SK-N-SH (cell line): ENCODE measurements at regions not wholly inside any gene's neighbourhood (a gene's known extent, or its start where the extent isn't known, plus 50 kb on each side); places are given as distances from the start of the nearest gene placed in this dataset.

ENCODE experiments used
- CTCF ChIA-PET: fragments of 300-600, 350-600 bp; formaldehyde crosslinking; extraction: SDS; loops from one replicate; lab custom pipeline; 2021; lab: Yijun Ruan, JAX
- POLR2A ChIA-PET: fragments of 350-600 bp; sonication (Branson Sonifier 250); formaldehyde crosslinking; extraction: SDS; loops from one replicate; lab custom pipeline; 2020; ENCODE audit warnings: antibody characterized with exemption, inconsistent platforms; lab: Yijun Ruan, JAX
- DNase-seq: peaks from one replicate; pipeline ENCODE4 v3.0.0; 2012
- H2AFZ ChIP-seq: fragments of 200-600 bp; sonication (generic); 2 replicates; pipeline ENCODE4 v1.8.1; 2016; ENCODE audit warnings: antibody characterized with exemption, mild to moderate bottlenecking, low read depth
- H3F3A ChIP-seq: fragments of 200-600 bp; sonication (generic); replicated peaks from 2 replicates; pipeline ENCODE3; 2016; ENCODE audit warnings: antibody characterized with exemption, mild to moderate bottlenecking; ENCODE audit not compliant: insufficient read depth
- H3K27ac ChIP-seq, 2 experiments: fragments of 200-500 bp in 1 of 2; fragments of 200-600 bp in 1 of 2; sonication (Bioruptor generic) in 1 of 2; sonication (generic), shearing (Covaris generic) in 1 of 2; 2 replicates each; pipeline versions ENCODE4 v1.5.1 to v1.6.1; 2014 to 2016; ENCODE audit warnings: low read depth in 2 of 2, inconsistent platforms in 1 of 2, low read length in 1 of 2, mild to moderate bottlenecking in 1 of 2, mixed read lengths in 1 of 2
- H3K27me3 ChIP-seq: fragments of 200-600 bp; sonication (generic), shearing (Covaris generic); 2 replicates; pipeline ENCODE4 v1.6.1; 2016; ENCODE audit warnings: mixed run types; ENCODE audit not compliant: insufficient read depth
- H3K36me3 ChIP-seq, 2 experiments: fragments of 200-500 bp in 1 of 2; fragments of 200-600 bp in 1 of 2; sonication (Bioruptor generic) in 1 of 2; sonication (generic) in 1 of 2; replicated peaks in 1 of 2; 2 replicates each; pipeline versions ENCODE3 to v1.5.1; 2014 to 2016; ENCODE audit warnings: low read length in 1 of 2, mild to moderate bottlenecking in 1 of 2; ENCODE audit not compliant: insufficient read depth in 2 of 2, control insufficient read depth in 1 of 2
- H3K4me1 ChIP-seq, 2 experiments: fragments of 200-500 bp in 1 of 2; fragments of 200-600 bp in 1 of 2; sonication (Bioruptor generic) in 1 of 2; sonication (generic), shearing (Covaris generic) in 1 of 2; 2 replicates each; pipeline versions ENCODE4 v1.5.1 to v1.6.1; 2014 to 2016; ENCODE audit warnings: low read depth in 1 of 2, low read length in 1 of 2, mixed run types in 1 of 2; ENCODE audit not compliant: insufficient read depth in 2 of 2, control insufficient read depth in 1 of 2
- H3K4me2 ChIP-seq: fragments of 200-600 bp; sonication (generic), shearing (Covaris generic); 2 replicates; pipeline ENCODE4 v1.6.1; 2017; ENCODE audit warnings: mixed run types
- H3K4me3 ChIP-seq, 2 experiments: fragments of 200-500 bp in 1 of 2; fragments of 200-600 bp in 1 of 2; sonication (Bioruptor generic) in 1 of 2; sonication (generic), shearing (Covaris generic) in 1 of 2; 2 replicates each; pipeline versions ENCODE4 v1.5.1 to v1.8.1; 2014 to 2016; ENCODE audit warnings: low read depth in 2 of 2, inconsistent platforms in 1 of 2, low read length in 1 of 2, mild to moderate bottlenecking in 1 of 2, mixed read lengths in 1 of 2, moderate library complexity in 1 of 2
- H3K79me2 ChIP-seq: fragments of 200-600 bp; sonication (generic); 2 replicates; pipeline ENCODE4 v1.8.1; 2017; ENCODE audit warnings: mild to moderate bottlenecking; ENCODE audit not compliant: insufficient read depth
- H3K9ac ChIP-seq: fragments of 200-600 bp; sonication (generic); 2 replicates; pipeline ENCODE4 v1.6.1; 2017; ENCODE audit warnings: mixed run types
- H3K9me2 ChIP-seq: fragments of 200-600 bp; sonication (generic); 2 replicates; pipeline ENCODE4 v1.6.1; 2017; ENCODE audit warnings: mixed run types
- H3K9me3 ChIP-seq: fragments of 200-600 bp; sonication (generic); 2 replicates; pipeline ENCODE4 v1.6.1; 2017; ENCODE audit warnings: mixed run types, mild to moderate bottlenecking, moderate library complexity
- H4K20me1 ChIP-seq: fragments of 200-600 bp; sonication (generic); 2 replicates; pipeline ENCODE4 v1.6.1; 2017; ENCODE audit warnings: mild to moderate bottlenecking, mixed run types; ENCODE audit not compliant: insufficient read depth
- CHD2 ChIP-seq: fragments of 150-350 bp; IDR thresholded peaks from 2 replicates; pipeline ENCODE4 v1.6.1; 2018; ENCODE audit warnings: low read length; ENCODE audit not compliant: partially characterized antibody
- EP300 ChIP-seq, 2 experiments: IDR thresholded peaks; 2 replicates each; pipeline versions ENCODE4 v1.4.0 to v1.6.1; 2012; ENCODE audit warnings: borderline replicate concordance in 1 of 2, low read depth in 1 of 2, low read length in 1 of 2
- FOSL2 ChIP-seq: IDR thresholded peaks from 2 replicates; pipeline ENCODE4 v1.4.0; 2012; ENCODE audit warnings: low read depth, mild to moderate bottlenecking, moderate library complexity, borderline replicate concordance
- FOXJ3 ChIP-seq: sonication (generic); formaldehyde crosslinking; IDR thresholded peaks from 2 replicates; pipeline ENCODE4 v1.5.1; 2020; ENCODE audit warnings: mild to moderate bottlenecking, missing genetic modification reagents
- FOXM1 ChIP-seq: IDR thresholded peaks from 2 replicates; pipeline ENCODE4 v1.4.0; 2012; ENCODE audit warnings: low read depth, mild to moderate bottlenecking
- GABPA ChIP-seq: IDR thresholded peaks from 2 replicates; pipeline ENCODE4 v1.4.0; 2012; ENCODE audit warnings: low read depth, mild to moderate bottlenecking
- GATA2 ChIP-seq: sonication (generic); formaldehyde crosslinking; IDR thresholded peaks from 2 replicates; pipeline ENCODE4 v1.5.0; 2020; ENCODE audit warnings: mild to moderate bottlenecking, missing genetic modification reagents
- JUND ChIP-seq: IDR thresholded peaks from 2 replicates; pipeline ENCODE4 v1.4.0; 2012
- NFIC ChIP-seq: IDR thresholded peaks from 2 replicates; pipeline ENCODE4 v1.4.0; 2012; ENCODE audit warnings: borderline replicate concordance
- NRF1 ChIP-seq: IDR thresholded peaks from 2 replicates; pipeline ENCODE4 v1.6.1; 2012; ENCODE audit warnings: low read depth, mild to moderate bottlenecking, low read length
- POLR2AphosphoS5 ChIP-seq: IDR thresholded peaks from 2 replicates; pipeline ENCODE4 v1.6.1; 2012; ENCODE audit warnings: low read depth, low read length
- RCOR1 ChIP-seq: fragments of 150-350 bp; IDR thresholded peaks from 2 replicates; pipeline ENCODE4 v1.6.1; 2017; ENCODE audit warnings: antibody characterized with exemption, low read length
- RXRA ChIP-seq: IDR thresholded peaks from 2 replicates; pipeline ENCODE4 v1.4.0; 2012; ENCODE audit warnings: low read depth, mild to moderate bottlenecking, borderline replicate concordance
- SIN3A ChIP-seq: IDR thresholded peaks from 2 replicates; pipeline ENCODE4 v1.6.1; 2012; ENCODE audit warnings: low read depth, mild to moderate bottlenecking, low read length, moderate library complexity, borderline replicate concordance
- TCF12 ChIP-seq: IDR thresholded peaks from 2 replicates; pipeline ENCODE4 v1.4.0; 2012
- YY1 ChIP-seq: IDR thresholded peaks from 2 replicates; pipeline ENCODE4 v1.4.0; 2012; ENCODE audit warnings: low read depth, mild to moderate bottlenecking
- WGBS: methylation state at CpG from one replicate; pipeline ENCODE4 v1.1.6; 2017; ENCODE audit warnings: low lambda C conversion rate; 5-methylcytosine and 5-hydroxymethylcytosine counted together
- TF ChIP-seq, protein P1 (sequence below): fragments of 150-350 bp; IDR thresholded peaks from 2 replicates; pipeline ENCODE4 v1.6.1; 2016; ENCODE audit warnings: mild to moderate bottlenecking, low read depth, low read length
- TF ChIP-seq, protein P2 (sequence below): IDR thresholded peaks from 2 replicates; pipeline ENCODE4; 2012
- TF ChIP-seq, protein P3 (sequence below): IDR thresholded peaks from 2 replicates; pipeline ENCODE4 v1.4.0; 2012; ENCODE audit warnings: low read depth

DNA sequence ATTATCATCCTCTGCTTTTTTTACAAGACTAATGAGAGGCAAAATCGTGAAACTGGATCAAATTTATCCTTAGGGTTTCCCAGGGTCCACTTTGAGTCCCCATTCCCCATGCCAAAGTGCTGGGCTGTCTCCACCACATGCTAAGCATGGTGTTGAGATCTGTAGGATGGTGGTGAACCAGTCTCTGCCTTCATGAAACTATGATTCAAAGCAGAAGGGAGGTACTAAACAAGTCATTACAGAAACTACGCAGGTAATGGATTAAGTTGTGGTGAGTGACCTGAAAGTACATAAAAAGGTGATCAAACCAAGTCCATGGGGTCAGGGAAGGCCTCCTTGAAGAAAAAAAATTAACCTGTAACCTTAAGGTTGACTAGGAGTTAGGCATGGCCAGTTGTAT is 265.2 kb downstream of the ATG4C start:
- no peak overlapping the region for H3K4me3 ChIP-seq
- H3K4me1 ChIP-seq: no peaks in the 10 kb centered on the region
- H4K20me1 ChIP-seq: no peaks in the 10 kb centered on the region
- no peaks in the 10 kb centered on the region for H3F3A ChIP-seq
- H3K79me2 ChIP-seq: no peaks in the 10 kb centered on the region
- no peaks in the 10 kb centered on the region for H3K9me3 ChIP-seq
- no peak overlapping the region for H3K4me2 ChIP-seq
- 5% methylated on average over 2 of the region's 2 CpGs for WGBS
- no peak for TF ChIP-seq CHD2
- TF ChIP-seq, protein P1, sequence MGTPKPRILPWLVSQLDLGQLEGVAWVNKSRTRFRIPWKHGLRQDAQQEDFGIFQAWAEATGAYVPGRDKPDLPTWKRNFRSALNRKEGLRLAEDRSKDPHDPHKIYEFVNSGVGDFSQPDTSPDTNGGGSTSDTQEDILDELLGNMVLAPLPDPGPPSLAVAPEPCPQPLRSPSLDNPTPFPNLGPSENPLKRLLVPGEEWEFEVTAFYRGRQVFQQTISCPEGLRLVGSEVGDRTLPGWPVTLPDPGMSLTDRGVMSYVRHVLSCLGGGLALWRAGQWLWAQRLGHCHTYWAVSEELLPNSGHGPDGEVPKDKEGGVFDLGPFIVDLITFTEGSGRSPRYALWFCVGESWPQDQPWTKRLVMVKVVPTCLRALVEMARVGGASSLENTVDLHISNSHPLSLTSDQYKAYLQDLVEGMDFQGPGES: no peak
- TF ChIP-seq FOXJ3: no peak
- TF ChIP-seq GABPA: no peak
- no peak for TF ChIP-seq TCF12
- TF ChIP-seq EP300 (IDR thresholded peaks at IDR 0.05; ENCODE audit: borderline replicate concordance in 1 of 2, low read depth in 1 of 2, low read length in 1 of 2): no peak
- TF ChIP-seq JUND: no peak
- no peak for TF ChIP-seq NRF1
- no peak for TF ChIP-seq FOXM1
- TF ChIP-seq NFIC: no peak
- no peak for TF ChIP-seq RXRA
- no peak overlapping the region for H3K27ac ChIP-seq
- no peak overlapping the region for H3K9ac ChIP-seq
- ChIA-PET POLR2A (interaction anchor here (0.7 kb wide), 1 partner anchor 50 kb away, joined by 3 read pairs; no protein-coding TSS in a partner anchor), CTCF (no interaction called here)
- H3K9me2 ChIP-seq: no peaks in the 10 kb centered on the region
- H3K36me3 ChIP-seq: no peaks in the 10 kb centered on the region
- no peaks in the 10 kb centered on the region for H3K27me3 ChIP-seq
- no peak for DNase-seq
- no peak overlapping the region for H2AFZ ChIP-seq

DNA sequence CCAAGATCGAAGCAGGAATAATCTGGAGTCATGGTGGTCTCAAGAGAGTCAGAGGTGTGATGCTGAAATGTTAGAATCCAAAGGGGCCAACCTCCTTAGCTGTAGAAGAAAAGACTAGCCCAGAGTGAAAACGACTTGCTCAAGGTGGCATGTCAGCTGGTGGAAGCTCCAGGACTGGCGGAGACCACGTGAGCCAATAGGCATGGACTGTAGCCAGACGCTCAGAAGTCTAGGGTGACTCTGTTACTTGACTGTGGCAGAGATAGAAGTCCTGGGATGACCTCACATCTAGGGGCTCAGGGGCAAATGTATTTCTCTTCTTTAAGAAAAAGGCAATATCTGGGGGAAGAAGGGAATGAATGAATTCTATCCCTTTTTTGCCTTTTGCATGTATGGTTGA is 267.4 kb downstream of the ATG4C start:
- ChIA-PET POLR2A (no interaction called here), CTCF (no interaction called here)
- Histone ChIP-seq H4K20me1 (no peaks in the 10 kb centered on the region), H3K9me2 (no peaks in the 10 kb centered on the region), H3K27me3 (no peaks in the 10 kb centered on the region), H3K4me2 (no peak overlapping the region), H3K9me3 (no peaks in the 10 kb centered on the region), H2AFZ (no peak overlapping the region), H3K36me3 (no peaks in the 10 kb centered on the region), H3K27ac (no peak overlapping the region), H3K4me1 (no peaks in the 10 kb centered on the region), H3K9ac (no peak overlapping the region), H3K4me3 (no peak overlapping the region), H3K79me2 (no peaks in the 10 kb centered on the region), H3F3A (no peaks in the 10 kb centered on the region)
- no peak for TF ChIP-seq GABPA
- no peak for DNase-seq
- 28% methylated on average over 5 of the region's 5 CpGs for WGBS

DNA sequence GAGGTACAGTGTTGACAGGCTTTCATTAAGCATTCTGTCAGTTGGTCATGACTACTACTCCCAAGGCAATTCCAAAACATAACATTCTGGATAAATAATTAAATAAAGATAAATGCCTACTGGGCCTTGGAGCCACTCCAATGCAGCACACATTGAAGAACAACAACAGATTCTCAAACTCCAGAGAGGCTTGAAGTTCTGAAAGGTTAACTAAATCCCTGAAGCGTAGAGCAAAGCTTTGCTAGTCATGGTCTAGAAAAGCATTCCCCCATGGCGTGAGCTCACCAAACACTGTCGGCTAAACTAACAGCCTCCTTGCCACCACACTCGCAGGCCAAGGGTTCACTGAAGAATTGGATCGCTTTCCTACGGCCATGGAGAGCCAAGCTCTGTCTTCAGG is 268.0 kb downstream of the ATG4C start:
- WGBS: 80% methylated on average over 6 of the region's 6 CpGs
- Histone ChIP-seq H3F3A (no peaks in the 10 kb centered on the region), H3K4me2 (no peak overlapping the region), H3K27me3 (no peaks in the 10 kb centered on the region), H3K4me1 (no peaks in the 10 kb centered on the region), H3K36me3 (no peaks in the 10 kb centered on the region), H4K20me1 (no peaks in the 10 kb centered on the region), H2AFZ (no peak overlapping the region), H3K79me2 (no peaks in the 10 kb centered on the region), H3K27ac (no peak overlapping the region), H3K9me2 (no peaks in the 10 kb centered on the region), H3K9me3 (no peaks in the 10 kb centered on the region), H3K4me3 (no peak overlapping the region), H3K9ac (no peak overlapping the region)
- CTCF ChIA-PET: no interaction called here
- POLR2A ChIA-PET: no interaction called here
- no peak for DNase-seq
- TF ChIP-seq RXRA: no peak
- no peak for TF ChIP-seq GATA2 (CRISPR knock-in tag)
- TF ChIP-seq, protein P2, sequence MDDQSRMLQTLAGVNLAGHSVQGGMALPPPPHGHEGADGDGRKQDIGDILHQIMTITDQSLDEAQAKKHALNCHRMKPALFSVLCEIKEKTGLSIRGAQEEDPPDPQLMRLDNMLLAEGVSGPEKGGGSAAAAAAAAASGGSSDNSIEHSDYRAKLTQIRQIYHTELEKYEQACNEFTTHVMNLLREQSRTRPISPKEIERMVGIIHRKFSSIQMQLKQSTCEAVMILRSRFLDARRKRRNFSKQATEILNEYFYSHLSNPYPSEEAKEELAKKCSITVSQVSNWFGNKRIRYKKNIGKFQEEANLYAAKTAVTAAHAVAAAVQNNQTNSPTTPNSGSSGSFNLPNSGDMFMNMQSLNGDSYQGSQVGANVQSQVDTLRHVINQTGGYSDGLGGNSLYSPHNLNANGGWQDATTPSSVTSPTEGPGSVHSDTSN: no peak
- TF ChIP-seq FOSL2: no peak
- no peak for TF ChIP-seq RCOR1
- TF ChIP-seq, protein P3, sequence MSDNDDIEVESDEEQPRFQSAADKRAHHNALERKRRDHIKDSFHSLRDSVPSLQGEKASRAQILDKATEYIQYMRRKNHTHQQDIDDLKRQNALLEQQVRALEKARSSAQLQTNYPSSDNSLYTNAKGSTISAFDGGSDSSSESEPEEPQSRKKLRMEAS: no peak
- TF ChIP-seq YY1: no peak
- no peak for TF ChIP-seq SIN3A
- no peak for TF ChIP-seq CHD2
- TF ChIP-seq EP300 (IDR thresholded peaks at IDR 0.05; ENCODE audit: borderline replicate concordance in 1 of 2, low read depth in 1 of 2, low read length in 1 of 2): no peak
- TF ChIP-seq POLR2AphosphoS5: no peak
